Panc1 (cell line): ENCODE measurements at regions not wholly inside any gene's neighbourhood (a gene's known extent, or its start where the extent isn't known, plus 50 kb on each side); places are given as distances from the start of the nearest gene placed in this dataset.

Experiments used
- ATAC-seq: fragments of 200-7000 bp; cut with Tn5 transposase; 2 replicates; pipeline ENCODE4 v1.9.1; 2020; ENCODE audit warnings: mild to moderate bottlenecking, moderate library complexity
- BruUV-seq: library from RNA; stranded (reverse); fragments of 400-500 nt; replicated peaks from 2 replicates; lab custom pipeline; 2021; lab: Mats Ljungman, UMichigan
- CTCF ChIA-PET: fragments of 300-600 bp; sonication (Branson Sonifier 250); formaldehyde crosslinking; loops from one replicate; lab custom pipeline; 2022; ENCODE audit warnings: antibody characterized with exemption; lab: Charles Lee
- POLR2A ChIA-PET: fragments of 300-600 bp; sonication (Branson Sonifier 250); formaldehyde crosslinking; loops from one replicate; lab custom pipeline; 2022; ENCODE audit warnings: antibody characterized with exemption; lab: Charles Lee
- DNase-seq: peaks from one replicate; pipeline ENCODE4 v3.0.0-alpha.2; 2010; ENCODE audit warnings: low read depth, low spot score
- H3K27ac ChIP-seq: 2 replicates; pipeline ENCODE4 v1.5.1; 2011; ENCODE audit warnings: mild to moderate bottlenecking, low read length, inconsistent platforms
- H3K27me3 ChIP-seq: fragments of 200-500 bp; sonication (Bioruptor generic); 2 replicates; pipeline ENCODE4 v1.6.0; 2014; ENCODE audit warnings: low read length, inconsistent platforms; ENCODE audit not compliant: control insufficient read depth, insufficient read depth
- H3K36me3 ChIP-seq: fragments of 200-500 bp; sonication (Bioruptor generic); 2 replicates; pipeline ENCODE4 v1.5.1; 2014; ENCODE audit warnings: inconsistent platforms, mild to moderate bottlenecking, low read length, moderate library complexity; ENCODE audit not compliant: control insufficient read depth, insufficient read depth
- H3K4me1 ChIP-seq: 2 replicates; pipeline ENCODE4 v1.5.1; 2011; ENCODE audit warnings: inconsistent platforms, mild to moderate bottlenecking, low read length, moderate library complexity; ENCODE audit not compliant: control insufficient read depth, insufficient read depth
- H3K4me3 ChIP-seq, 2 experiments: 2 replicates each; pipeline ENCODE4 v1.5.1; 2011 to 2012; ENCODE audit warnings: low read depth in 2 of 2, low read length in 2 of 2, mild to moderate bottlenecking in 2 of 2, inconsistent platforms in 1 of 2, moderate library complexity in 1 of 2
- H3K9me3 ChIP-seq: fragments of 200-500 bp; sonication (Bioruptor generic); 2 replicates; pipeline ENCODE4 v1.5.1; 2014; ENCODE audit warnings: low read depth, mild to moderate bottlenecking, inconsistent platforms, low read length, moderate library complexity; ENCODE audit not compliant: control insufficient read depth, insufficient read depth
- CTCF ChIP-seq: fragments of 450-650 bp; IDR thresholded peaks from 2 replicates; pipeline ENCODE4 v1.5.1; 2017; ENCODE audit warnings: mild to moderate bottlenecking
- POLR2AphosphoS5 ChIP-seq: IDR thresholded peaks from 2 replicates; pipeline ENCODE4 v1.6.1; 2012; ENCODE audit warnings: mild to moderate bottlenecking, low read depth, low read length, moderate library complexity
- REST ChIP-seq, 2 experiments: IDR thresholded peaks; 2 replicates each; pipeline ENCODE4 v1.6.1; 2011 to 2012; ENCODE audit warnings: low read depth in 2 of 2, control low read depth in 1 of 2, low read length in 1 of 2, mild to moderate bottlenecking in 1 of 2, moderate library complexity in 1 of 2; ENCODE audit not compliant: insufficient read depth in 1 of 2
- SIN3A ChIP-seq: IDR thresholded peaks from 2 replicates; pipeline ENCODE4 v1.6.1; 2012; ENCODE audit warnings: low read depth, mild to moderate bottlenecking, low read length, moderate library complexity, borderline replicate concordance; ENCODE audit not compliant: insufficient read depth
- TCF7L2 ChIP-seq: IDR thresholded peaks from 2 replicates; pipeline ENCODE4 v1.6.1; 2011; ENCODE audit warnings: mild to moderate bottlenecking, low read depth, low read length, inconsistent platforms
- in situ Hi-C: cut with HindIII; loops from 2 replicates; pipeline ENCODE4 v1.10.0; 2016; ENCODE audit warnings: low sequenced_read_pairs, low pct_unique_long_range_greater_than_20kb
- intact Hi-C: fragments of 100-400 bp; cut with micrococcal nuclease; formaldehyde crosslinking; loops from one replicate; pipeline ENCODE4 v1.10.0; 2022; ENCODE audit not compliant: unreplicated experiment

GRCh38 chr3:81953111-81953510 lies 191.7 kb upstream of the GBE1 start:
- intact Hi-C loops, result no loop called here
- no peaks in the 10 kb centered on the region for H3K4me1 ChIP-seq
- in situ Hi-C loops, result no loop called here
- H3K4me3 ChIP-seq, result no peak overlapping the region
- no peak for DNase-seq
- no TSS peak for BruUV-seq
- H3K27me3 ChIP-seq, result no peaks in the 10 kb centered on the region
- TF ChIP-seq SIN3A (no peak), REST (IDR thresholded peaks at IDR 0.05; ENCODE audit: insufficient read depth in 1 of 2, low read depth in 2 of 2, low read length in 1 of 2) (no peak)
- H3K27ac ChIP-seq, result no peak overlapping the region
- H3K36me3 ChIP-seq, result no peaks in the 10 kb centered on the region
- no peak for ATAC-seq
- ChIA-PET CTCF (no interaction called here), POLR2A (no interaction called here)
- no peaks in the 10 kb centered on the region for H3K9me3 ChIP-seq

GRCh38 chr3:81952141-81952540 lies 190.7 kb upstream of the GBE1 start:
- H3K4me1 ChIP-seq, result no peaks in the 10 kb centered on the region
- in situ Hi-C loops, result no loop called here
- ChIA-PET POLR2A (no interaction called here), CTCF (no interaction called here)
- no TSS peak for BruUV-seq
- intact Hi-C loops, result no loop called here
- TF ChIP-seq CTCF (no peak), POLR2AphosphoS5 (no peak), TCF7L2 (no peak), REST (IDR thresholded peaks at IDR 0.05; ENCODE audit: insufficient read depth in 1 of 2, low read depth in 2 of 2, low read length in 1 of 2) (no peak), SIN3A (no peak)
- no peak overlapping the region for H3K4me3 ChIP-seq
- DNase-seq (no peak), ATAC-seq (no peak)
- H3K27ac ChIP-seq, result no peak overlapping the region
- no peaks in the 10 kb centered on the region for H3K36me3 ChIP-seq
- no peaks in the 10 kb centered on the region for H3K27me3 ChIP-seq
- H3K9me3 ChIP-seq, result no peaks in the 10 kb centered on the region
